ENCODE measurements at regions not wholly inside any gene's neighbourhood (a gene's known extent, or its start where the extent isn't known, plus 50 kb on each side); places are given as distances from the start of the nearest gene placed in this dataset.

- Histone ChIP-seq H3K4me3 (no peak overlapping the region), H3K4me2 (no peak overlapping the region), H3F3A (replicated peaks; ENCODE audit: low read depth) (no peaks in the 10 kb centered on the region), H3K27me3 (ENCODE audit: insufficient read depth) (no peaks in the 10 kb centered on the region), H3K4me1 (ENCODE audit: insufficient read depth) (no peaks in the 10 kb centered on the region), H3K79me2 (replicated peaks; ENCODE audit: insufficient read depth) (no peaks in the 10 kb centered on the region), H2AFZ (no peak overlapping the region), H3K9me2 (ENCODE audit: insufficient read depth) (no peaks in the 10 kb centered on the region; the same call in 1 of the 2 replicates), H4K20me1 (replicated peaks; ENCODE audit: insufficient read depth) (no peaks in the 10 kb centered on the region), H3K36me3 (ENCODE audit: insufficient read depth) (no peaks in the 10 kb centered on the region), H3K27ac (ENCODE audit: low read depth) (no peak overlapping the region)
- Mint-ChIP-seq H3K27me3 (ENCODE audit: insufficient read depth, low read depth, poor library complexity) (no peaks in the 10 kb centered on the region), H3K27ac (no peak overlapping the region), H3K36me3 (ENCODE audit: low read depth) (no peaks in the 10 kb centered on the region), H3K9me3 (no peaks in the 10 kb centered on the region), H3K4me3 (no peak overlapping the region), H3K4me1 (no peaks in the 10 kb centered on the region)
- TF ChIP-seq CREB1 (CRISPR knock-in tag; IDR thresholded peaks at IDR 0.05; ENCODE audit: low read depth) (no peak), EZH2 (IDR thresholded peaks at IDR 0.05; ENCODE audit: low read depth, unreplicated experiment) (no peak), STAT1 (IDR thresholded peaks at IDR 0.05; ENCODE audit: unreplicated experiment) (no peak), CTCF (conservative IDR thresholded peaks at IDR 0.05; ENCODE audit: low read depth in 2 of 2) (no peak), ZNF331 (CRISPR knock-in tag; IDR thresholded peaks at IDR 0.05; ENCODE audit: low read depth) (no peak), POLR2AphosphoS5 (IDR thresholded peaks at IDR 0.05; ENCODE audit: low read depth) (no peak), REST (IDR thresholded peaks at IDR 0.05; ENCODE audit: unreplicated experiment) (no peak), ZNF114 (CRISPR knock-in tag; IDR thresholded peaks at IDR 0.05) (no peak), EZH2phosphoT487 (IDR thresholded peaks at IDR 0.05; ENCODE audit: unreplicated experiment) (no peak), JUNB (IDR thresholded peaks at IDR 0.05; ENCODE audit: unreplicated experiment) (no peak), NANOG (IDR thresholded peaks at IDR 0.05; ENCODE audit: borderline replicate concordance) (no peak), ETS1 (IDR thresholded peaks at IDR 0.05) (no peak), ZNF462 (CRISPR knock-in tag; IDR thresholded peaks at IDR 0.05) (no peak)
- DNase-seq (ENCODE audit: low spot score) (no peak), ATAC-seq (no peak)
Measured at GRCh38 chr13:31859571-31859970, 120.2 kb downstream of the RXFP2 start.

Data from GM23338 (cell line).